AG09309 (cell line): ENCODE measurements at regions not wholly inside any gene's neighbourhood (a gene's known extent, or its start where the extent isn't known, plus 50 kb on each side); places are given as distances from the start of the nearest gene placed in this dataset.
A peak's percentile ranks its signal among the peaks of the same experiment; 100 is the strongest.
"Not testable (repeated sequence)": the region's sequence is repeated elsewhere in the genome, so short reads cannot be mapped to it uniquely, and the experiment has no call there.

Experiments used
- DNase-seq: peaks from one replicate; pipeline ENCODE4 v3.0.0-alpha.2; 2010; ENCODE audit warnings: low read depth
- H3K4me3 ChIP-seq: 2 replicates; pipeline ENCODE4 v1.5.1; 2011; ENCODE audit warnings: mild to moderate bottlenecking, low read depth, low read length, moderate library complexity; ENCODE audit not compliant: control insufficient read depth
- TF ChIP-seq, protein P1 (sequence below): IDR thresholded peaks from 2 replicates; pipeline ENCODE4 v1.5.1; 2011; ENCODE audit warnings: mild to moderate bottlenecking, low read depth, low read length, inconsistent platforms; ENCODE audit not compliant: insufficient read depth, control insufficient read depth; ENCODE audit errors: missing control alignments

DNA sequence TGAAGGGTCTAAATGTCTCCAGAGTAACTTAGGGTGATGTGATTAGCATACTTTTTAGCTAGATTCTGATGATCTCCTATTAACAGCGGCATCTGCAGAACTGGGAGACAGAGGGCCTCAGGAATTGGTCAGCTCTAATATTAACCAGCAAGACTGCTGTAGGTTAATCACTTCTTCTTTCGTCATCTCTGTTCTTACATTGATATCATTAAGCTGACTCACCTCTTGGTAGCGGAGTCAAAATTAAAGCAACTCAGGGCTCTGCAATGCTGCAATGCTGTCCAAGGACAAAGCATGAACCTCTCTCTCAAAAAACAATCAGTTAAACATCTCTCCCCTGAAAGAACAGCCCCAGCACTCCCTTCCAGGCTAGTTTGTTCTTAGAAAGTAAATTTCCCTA is 57.5 kb upstream of the TRA2B start:
- H3K4me3 ChIP-seq: no peak overlapping the region
- TF ChIP-seq, protein P1, sequence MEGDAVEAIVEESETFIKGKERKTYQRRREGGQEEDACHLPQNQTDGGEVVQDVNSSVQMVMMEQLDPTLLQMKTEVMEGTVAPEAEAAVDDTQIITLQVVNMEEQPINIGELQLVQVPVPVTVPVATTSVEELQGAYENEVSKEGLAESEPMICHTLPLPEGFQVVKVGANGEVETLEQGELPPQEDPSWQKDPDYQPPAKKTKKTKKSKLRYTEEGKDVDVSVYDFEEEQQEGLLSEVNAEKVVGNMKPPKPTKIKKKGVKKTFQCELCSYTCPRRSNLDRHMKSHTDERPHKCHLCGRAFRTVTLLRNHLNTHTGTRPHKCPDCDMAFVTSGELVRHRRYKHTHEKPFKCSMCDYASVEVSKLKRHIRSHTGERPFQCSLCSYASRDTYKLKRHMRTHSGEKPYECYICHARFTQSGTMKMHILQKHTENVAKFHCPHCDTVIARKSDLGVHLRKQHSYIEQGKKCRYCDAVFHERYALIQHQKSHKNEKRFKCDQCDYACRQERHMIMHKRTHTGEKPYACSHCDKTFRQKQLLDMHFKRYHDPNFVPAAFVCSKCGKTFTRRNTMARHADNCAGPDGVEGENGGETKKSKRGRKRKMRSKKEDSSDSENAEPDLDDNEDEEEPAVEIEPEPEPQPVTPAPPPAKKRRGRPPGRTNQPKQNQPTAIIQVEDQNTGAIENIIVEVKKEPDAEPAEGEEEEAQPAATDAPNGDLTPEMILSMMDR: no peak
- peak; percentile 44 for DNase-seq

DNA sequence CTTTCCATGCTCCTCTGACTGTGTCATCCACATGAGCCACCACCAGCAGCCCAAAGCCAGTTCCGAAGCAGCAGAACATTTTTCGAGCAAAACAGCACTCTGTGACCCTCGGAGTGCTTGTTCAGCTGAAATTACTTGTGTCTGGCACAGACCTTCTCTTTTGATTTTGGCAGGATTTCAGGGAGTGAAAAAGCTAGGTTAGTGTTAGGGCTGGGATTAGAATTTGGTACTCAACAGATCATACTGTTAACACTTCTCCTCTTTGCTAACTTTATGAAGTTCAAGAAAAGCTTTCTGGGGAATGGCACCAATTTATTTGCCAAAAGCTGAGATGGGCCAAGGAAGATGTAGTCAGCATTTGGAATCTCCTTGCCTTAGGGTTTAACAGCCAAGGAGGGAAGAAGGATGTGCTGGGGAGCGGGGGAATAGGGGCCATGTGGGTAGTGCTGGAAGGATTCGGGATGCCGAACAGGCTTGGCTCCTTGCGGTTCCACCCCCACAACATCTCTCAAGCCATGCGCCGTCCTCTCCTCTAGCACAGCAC is 55.1 kb upstream of the TRA2B start:
- DNase-seq: no peak
- H3K4me3 ChIP-seq: no peak overlapping the region
- TF ChIP-seq, protein P1: no peak

GRCh38 chr3:185990995-185991394 is 53.2 kb upstream of the TRA2B start:
- DNase-seq, H3K4me3 ChIP-seq: not testable (repeated sequence)

- TF ChIP-seq, protein P1: no peak
- DNase-seq: no peak
- H3K4me3 ChIP-seq: no peak overlapping the region
These were observed 51.7 kb upstream of the TRA2B start for GRCh38 chr3:185989511-185989910.

GRCh38 chr3:185988816-185989175 is 51.0 kb upstream of the TRA2B start:
- H3K4me3 ChIP-seq: no peak overlapping the region
- no peak for DNase-seq
- TF ChIP-seq, protein P1: no peak

GRCh38 chr3:185988080-185988815 is 50.4 kb upstream of the TRA2B start:
- H3K4me3 ChIP-seq: no peak overlapping the region
- no peak for DNase-seq
- TF ChIP-seq, protein P1: no peak
